ENCODE measurements at regions not wholly inside any gene's neighbourhood (a gene's known extent, or its start where the extent isn't known, plus 50 kb on each side); places are given as distances from the start of the nearest gene placed in this dataset.

GRCh38 chr6:53410508-53411258, 61.9 kb upstream of the ELOVL5 start:
- H3K79me2 ChIP-seq (ENCODE audit: control insufficient read depth, insufficient read depth, low read length), result no peaks in the 10 kb centered on the region
- DNase-seq (ENCODE audit: low read depth, low spot score) (peak; percentile 37), ATAC-seq (peak; percentile 100), FAIRE-seq (peak; percentile 61)
- WGBS (ENCODE audit: insufficient coverage, insufficient replicate concordance, low lambda C conversion rate, missing lambda C conversion rate), result 11% methylated on average over 9 of the region's 9 CpGs
- no peaks in the 10 kb centered on the region for H4K20me1 ChIP-seq (ENCODE audit: control insufficient read depth, insufficient read depth)
- BruUV-seq (replicated peaks), result no TSS peak
- no peaks in the 10 kb centered on the region for H3K9me3 ChIP-seq (replicated peaks; ENCODE audit: control insufficient read depth, insufficient read depth, low read length)
- no peak overlapping the region for H3K4me3 ChIP-seq
- ChIA-PET SMC1A (ENCODE audit: uncharacterized antibody, unreplicated experiment) (interaction anchor here (0.7 to 5.8 kb wide), 47 partner anchors 12 to 242 kb away, joined by 3 to 76 read pairs (median 5); no protein-coding TSS in a partner anchor), RAD21 (ENCODE audit: unreplicated experiment) (interaction anchor here (0.6 to 6.9 kb wide), 41 partner anchors 8 to 296 kb away, joined by 3 to 52 read pairs (median 4); no protein-coding TSS in a partner anchor), CTCF (interaction anchor here (0.6 to 7.2 kb wide), 55 partner anchors 9 to 311 kb away, joined by 3 to 105 read pairs (median 5); no protein-coding TSS in a partner anchor), POLR2A (interaction anchor here (0.5 to 2.1 kb wide), 9 partner anchors 17 to 168 kb away, joined by 3 to 6 read pairs (median 3); no protein-coding TSS in a partner anchor)
- peaks cover 4% of the 10 kb centered on the region; the same call in 1 of the 2 replicates for H3K4me1 ChIP-seq (ENCODE audit: control insufficient read depth, insufficient read depth, low read length)
- in situ Hi-C loops (cut with MboI) (loop anchor here (5.0 kb wide), 1 partner anchor 238 kb away; no protein-coding TSS in a partner anchor), intact Hi-C loops (cut with micrococcal nuclease; ENCODE audit: unreplicated experiment) (loop anchor here (1.0 to 5.0 kb wide), 6 partner anchors 27 to 238 kb away; partner anchors contain the start of gene ELOVL5)
- peak overlapping the region; percentile 59 for H2AFZ ChIP-seq (ENCODE audit: control insufficient read depth, low read depth, low read length)
- no peaks in the 10 kb centered on the region for H3K36me3 ChIP-seq (ENCODE audit: control insufficient read depth in 2 of 2, insufficient read depth in 2 of 2, low read length in 1 of 2)
- 0 out of 2 replicates have a peak overlapping the region, but pooled peaks have one; percentile 20 for H3K4me2 ChIP-seq (ENCODE audit: control insufficient read depth, insufficient read depth)
- no peak overlapping the region for H3K9ac ChIP-seq (ENCODE audit: control insufficient read depth, insufficient read depth, low read length)
- H3K27ac ChIP-seq (ENCODE audit: control insufficient read depth, insufficient read depth), result no peak overlapping the region
- H3K27me3 ChIP-seq (replicated peaks in 1 of 2; ENCODE audit: control insufficient read depth in 2 of 2, insufficient read depth in 2 of 2, low read length in 1 of 2), result no peaks in the 10 kb centered on the region
- TF ChIP-seq BCLAF1 (IDR thresholded peaks at IDR 0.05) (no peak), HSF1 (IDR thresholded peaks at IDR 0.05; ENCODE audit: low read depth, low read length) (no peak), SKIL (IDR thresholded peaks at IDR 0.05; ENCODE audit: low read depth, poor library complexity, severe bottlenecking) (no peak), RELA (IDR thresholded peaks at IDR 0.05; ENCODE audit: borderline replicate concordance, partially characterized antibody) (no peak), POLR2AphosphoS2 (IDR thresholded peaks at IDR 0.05; ENCODE audit: low read depth, low read length) (no peak), BMI1 (IDR thresholded peaks at IDR 0.05; ENCODE audit: borderline replicate concordance) (no peak), RFX5 (IDR thresholded peaks at IDR 0.05; ENCODE audit: low read depth, low read length) (no peak), EP300 (IDR thresholded peaks at IDR 0.05; ENCODE audit: borderline replicate concordance in 1 of 2, control insufficient read depth in 1 of 2, low read depth in 2 of 2, low read length in 2 of 2) (0 out of 4 replicates have a peak, but pooled peaks of 1 of the 2 experiments have one; percentile 14), POU2F2 (IDR thresholded peaks at IDR 0.05; ENCODE audit: borderline replicate concordance, low read depth, low read length) (peak; percentile 64; the same call in 1 of the 3 replicates), BHLHE40 (IDR thresholded peaks at IDR 0.05; ENCODE audit: borderline replicate concordance in 1 of 2, low read depth in 2 of 2, low read length in 1 of 2) (peak; percentile 91 to 92), MXI1 (IDR thresholded peaks at IDR 0.05; ENCODE audit: low read depth, low read length) (peak; percentile 11; the same call in 1 of the 2 replicates), PBX3 (IDR thresholded peaks at IDR 0.05; ENCODE audit: insufficient replicate concordance, low read depth, low read length) (no peak), POLR2A (IDR thresholded peaks at IDR 0.05; ENCODE audit: low read depth, low read length) (no peak)

All from GM12878 (cell line).